ENCODE measurements at regions not wholly inside any gene's neighbourhood (a gene's known extent, or its start where the extent isn't known, plus 50 kb on each side); places are given as distances from the start of the nearest gene placed in this dataset.

GRCh38 chr1:234705615-234706014 lies 95.6 kb upstream of the IRF2BP2 start:
- H3K4me3 ChIP-seq (ENCODE audit: control insufficient read depth, low read depth, low read length): no peak overlapping the region
- no peak for DNase-seq (ENCODE audit: low read depth)
- TF ChIP-seq, protein P1, sequence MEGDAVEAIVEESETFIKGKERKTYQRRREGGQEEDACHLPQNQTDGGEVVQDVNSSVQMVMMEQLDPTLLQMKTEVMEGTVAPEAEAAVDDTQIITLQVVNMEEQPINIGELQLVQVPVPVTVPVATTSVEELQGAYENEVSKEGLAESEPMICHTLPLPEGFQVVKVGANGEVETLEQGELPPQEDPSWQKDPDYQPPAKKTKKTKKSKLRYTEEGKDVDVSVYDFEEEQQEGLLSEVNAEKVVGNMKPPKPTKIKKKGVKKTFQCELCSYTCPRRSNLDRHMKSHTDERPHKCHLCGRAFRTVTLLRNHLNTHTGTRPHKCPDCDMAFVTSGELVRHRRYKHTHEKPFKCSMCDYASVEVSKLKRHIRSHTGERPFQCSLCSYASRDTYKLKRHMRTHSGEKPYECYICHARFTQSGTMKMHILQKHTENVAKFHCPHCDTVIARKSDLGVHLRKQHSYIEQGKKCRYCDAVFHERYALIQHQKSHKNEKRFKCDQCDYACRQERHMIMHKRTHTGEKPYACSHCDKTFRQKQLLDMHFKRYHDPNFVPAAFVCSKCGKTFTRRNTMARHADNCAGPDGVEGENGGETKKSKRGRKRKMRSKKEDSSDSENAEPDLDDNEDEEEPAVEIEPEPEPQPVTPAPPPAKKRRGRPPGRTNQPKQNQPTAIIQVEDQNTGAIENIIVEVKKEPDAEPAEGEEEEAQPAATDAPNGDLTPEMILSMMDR (IDR thresholded peaks at IDR 0.05; ENCODE audit: control insufficient read depth, insufficient read depth, low read depth, low read length, missing control alignments): no peak

GRCh38 chr1:234704106-234704887 lies 94.3 kb upstream of the IRF2BP2 start:
- TF ChIP-seq, protein P1 (IDR thresholded peaks at IDR 0.05; ENCODE audit: control insufficient read depth, insufficient read depth, low read depth, low read length, missing control alignments): no peak
- no peak overlapping the region for H3K4me3 ChIP-seq (ENCODE audit: control insufficient read depth, low read depth, low read length)
- no peak for DNase-seq (ENCODE audit: low read depth)

DNA sequence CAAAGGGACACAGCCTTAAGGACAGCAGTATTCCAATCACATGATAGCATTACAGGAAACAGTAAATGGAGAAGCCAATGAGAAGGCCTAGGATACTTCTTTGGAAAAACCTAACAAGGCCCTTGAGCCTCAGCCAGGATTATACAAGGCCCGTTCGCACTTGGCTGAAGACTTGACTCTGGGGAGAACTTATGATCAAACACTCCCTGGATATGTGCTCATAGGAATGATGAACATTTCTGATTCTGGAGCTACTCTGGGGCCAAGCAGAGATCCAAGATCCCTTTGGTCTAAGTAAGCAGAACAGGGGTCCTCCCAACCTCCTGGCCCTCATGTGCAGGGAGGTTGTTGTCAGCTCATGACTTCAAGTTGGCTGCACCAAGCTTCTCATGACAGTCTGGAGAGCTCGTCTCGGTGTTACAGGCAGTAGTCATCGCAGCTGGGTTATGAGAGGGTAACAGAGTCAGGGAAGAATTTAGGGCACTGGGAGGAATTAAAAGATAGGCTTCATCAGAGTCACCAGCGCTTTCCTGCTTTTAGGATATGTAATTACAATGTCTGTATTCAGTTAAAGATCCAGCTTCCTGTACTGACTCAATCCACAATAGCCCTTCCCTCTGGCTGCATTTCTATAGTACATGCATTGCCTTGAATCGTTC lies 92.5 kb upstream of the IRF2BP2 start:
- no peak overlapping the region for H3K4me3 ChIP-seq (ENCODE audit: control insufficient read depth, low read depth, low read length)
- TF ChIP-seq, protein P1 (IDR thresholded peaks at IDR 0.05; ENCODE audit: control insufficient read depth, insufficient read depth, low read depth, low read length, missing control alignments): no peak
- DNase-seq (ENCODE audit: low read depth): no peak

GRCh38 chr1:234701737-234702341 lies 91.9 kb upstream of the IRF2BP2 start:
- no peak overlapping the region for H3K4me3 ChIP-seq (ENCODE audit: control insufficient read depth, low read depth, low read length)
- DNase-seq (ENCODE audit: low read depth): no peak
- TF ChIP-seq, protein P1 (IDR thresholded peaks at IDR 0.05; ENCODE audit: control insufficient read depth, insufficient read depth, low read depth, low read length, missing control alignments): no peak

- DNase-seq (ENCODE audit: low read depth): no peak
- TF ChIP-seq, protein P1 (IDR thresholded peaks at IDR 0.05; ENCODE audit: control insufficient read depth, insufficient read depth, low read depth, low read length, missing control alignments): no peak
- H3K4me3 ChIP-seq (ENCODE audit: control insufficient read depth, low read depth, low read length): no peak overlapping the region
Measured at GRCh38 chr1:234699795-234700665, 90.1 kb upstream of the IRF2BP2 start.

DNA sequence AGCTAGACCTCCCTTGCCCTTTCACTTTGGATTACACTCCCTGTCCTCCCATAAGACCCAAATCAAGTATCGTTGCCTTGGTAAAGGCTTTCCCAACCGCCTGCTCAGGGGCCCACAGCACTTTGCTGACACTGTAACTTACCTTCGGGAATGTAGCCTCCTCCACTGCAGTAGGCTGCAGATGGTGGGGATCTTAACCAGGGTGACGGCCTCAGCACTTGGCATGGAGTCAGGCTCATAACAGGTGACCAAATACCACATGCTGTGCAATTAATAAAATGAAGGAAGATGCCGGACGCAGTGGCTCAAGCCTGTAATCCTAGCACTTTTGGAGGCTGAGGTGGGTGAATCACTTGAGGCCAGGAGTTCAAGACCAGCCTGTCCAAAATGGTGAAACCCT lies 88.7 kb upstream of the IRF2BP2 start:
- no peak for DNase-seq (ENCODE audit: low read depth)
- TF ChIP-seq, protein P1 (IDR thresholded peaks at IDR 0.05; ENCODE audit: control insufficient read depth, insufficient read depth, low read depth, low read length, missing control alignments): no peak

More for the DNA sequence above, 88.7 kb upstream of the IRF2BP2 start:
- no peak overlapping the region for H3K4me3 ChIP-seq (ENCODE audit: control insufficient read depth, low read depth, low read length)
